ENCODE measurements at regions not wholly inside any gene's neighbourhood (a gene's known extent, or its start where the extent isn't known, plus 50 kb on each side); places are given as distances from the start of the nearest gene placed in this dataset.

DNA sequence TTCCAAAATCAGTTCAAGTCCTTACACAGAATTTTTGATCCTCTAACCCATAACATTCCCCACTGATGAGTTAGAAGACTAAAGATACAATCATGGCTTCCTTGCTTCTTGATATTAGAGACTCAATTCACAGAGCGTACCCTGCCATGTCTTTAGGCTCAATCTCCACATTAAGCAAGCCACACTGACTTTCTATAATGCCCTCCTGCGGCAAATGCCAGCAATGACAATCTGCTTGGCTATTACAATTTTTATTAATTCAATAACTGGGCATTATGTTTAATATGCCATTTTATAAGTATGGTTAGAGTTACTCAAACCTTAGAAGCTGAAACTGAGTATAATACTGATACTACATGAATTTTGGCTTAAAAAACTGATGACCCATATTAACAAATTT lies 479.7 kb upstream of the NR2F2 start:
- TF ChIP-seq YY1 (IDR thresholded peaks at IDR 0.05; ENCODE audit: insufficient read depth, insufficient read length) (no peak), ZNF274 (IDR thresholded peaks at IDR 0.05; ENCODE audit: low read depth, low read length) (no peak)
